H1 (cell line): ENCODE measurements at regions not wholly inside any gene's neighbourhood (a gene's known extent, or its start where the extent isn't known, plus 50 kb on each side); places are given as distances from the start of the nearest gene placed in this dataset.

Experiments
- BCL11A ChIP-seq, 2 experiments: IDR thresholded peaks; one replicate each; pipeline ENCODE4 v1.6.1; 2011; ENCODE audit warnings: low read depth in 2 of 2, low read length in 2 of 2, mild to moderate bottlenecking in 2 of 2
- BRCA1 ChIP-seq: IDR thresholded peaks from 2 replicates; pipeline ENCODE4 v1.6.1; 2012; ENCODE audit warnings: low read depth, low read length, improper control_type of control experiment
- CHD2 ChIP-seq: IDR thresholded peaks from 2 replicates; pipeline ENCODE4 v1.6.1; 2012; ENCODE audit warnings: low read length, improper control_type of control experiment
- EGR1 ChIP-seq: IDR thresholded peaks from 2 replicates; pipeline ENCODE4 v1.6.1; 2011; ENCODE audit warnings: low read depth, low read length, borderline replicate concordance
- GABPA ChIP-seq: IDR thresholded peaks from 2 replicates; pipeline ENCODE4 v1.6.1; 2011; ENCODE audit warnings: mild to moderate bottlenecking, low read length, moderate library complexity, borderline replicate concordance; ENCODE audit not compliant: insufficient read depth
- PHF8 ChIP-seq: fragments of 200-600 bp; sonication (generic); conservative IDR thresholded peaks from 2 replicates; pipeline ENCODE4 v1.7.1; 2012; ENCODE audit warnings: low read depth, mild to moderate bottlenecking, inconsistent platforms, low read length, moderate library complexity
- POLR2A ChIP-seq, 2 experiments: IDR thresholded peaks; 1 replicate in 1 of 2; 2 replicates in 1 of 2; pipeline ENCODE4 v1.6.1; 2011; ENCODE audit warnings: low read depth in 2 of 2, low read length in 2 of 2, mild to moderate bottlenecking in 2 of 2; ENCODE audit errors: control extremely low read depth in 1 of 2
- TAF1 ChIP-seq: IDR thresholded peaks from 2 replicates; pipeline ENCODE4 v1.6.1; 2011; ENCODE audit warnings: mild to moderate bottlenecking, low read depth, low read length

GRCh38 chr5:165258197-165258771, 1752.9 kb downstream of the MAT2B start:
- TF ChIP-seq TAF1 (no peak), CHD2 (no peak), POLR2A (IDR thresholded peaks at IDR 0.05; ENCODE audit: control extremely low read depth in 1 of 2, low read depth in 2 of 2, low read length in 2 of 2) (no peak), EGR1 (no peak), GABPA (no peak), PHF8 (no peak), BCL11A (IDR thresholded peaks at IDR 0.05; ENCODE audit: low read depth in 2 of 2, low read length in 2 of 2) (no peak), BRCA1 (no peak)
